HK-2 (cell line): ENCODE measurements at regions not wholly inside any gene's neighbourhood (a gene's known extent, or its start where the extent isn't known, plus 50 kb on each side); places are given as distances from the start of the nearest gene placed in this dataset.
"Not testable (repeated sequence)": the region's sequence is repeated elsewhere in the genome, so short reads cannot be mapped to it uniquely, and the experiment has no call there.

Source experiments
- DNase-seq: peaks from one replicate; pipeline ENCODE4 v3.0.0-alpha.2; 2018; ENCODE audit not compliant: unreplicated experiment

DNA sequence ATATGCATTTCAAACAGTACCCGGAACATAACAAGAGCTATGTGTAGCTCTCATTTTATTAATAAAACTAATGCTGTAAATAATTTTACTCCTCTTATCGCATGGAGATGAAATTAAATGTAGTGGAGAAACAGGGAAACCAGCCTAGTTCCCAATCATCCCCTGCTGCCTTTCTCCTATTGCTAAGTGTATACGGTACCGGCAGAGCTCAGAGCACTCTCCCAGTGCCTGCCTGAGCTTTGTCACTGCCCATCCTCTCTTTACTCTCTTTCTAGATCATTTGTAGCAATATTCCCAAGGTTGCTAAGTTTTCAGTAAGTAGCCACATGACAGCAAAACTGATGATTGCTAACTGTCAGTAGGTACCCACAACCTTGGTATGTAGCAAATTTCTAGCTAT is 85.5 kb upstream of the ZSWIM2 start:
- no peak for DNase-seq

DNA sequence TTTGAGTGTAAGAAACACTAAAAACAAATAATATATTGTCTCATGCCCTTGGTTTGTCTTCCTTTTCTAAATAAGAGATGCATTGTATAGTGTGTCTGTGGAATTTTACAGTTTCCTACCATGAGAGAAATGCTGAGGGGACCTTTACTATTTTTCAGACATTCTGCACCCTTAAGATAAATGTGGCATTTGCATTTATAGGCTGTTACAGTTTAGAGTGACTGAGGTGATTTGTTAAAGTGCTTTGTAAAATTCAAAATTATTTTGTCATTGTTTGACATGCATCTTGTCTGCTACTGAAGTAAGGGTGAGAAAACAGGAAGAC is 78.9 kb upstream of the ZSWIM2 start:
- no peak for DNase-seq

DNA sequence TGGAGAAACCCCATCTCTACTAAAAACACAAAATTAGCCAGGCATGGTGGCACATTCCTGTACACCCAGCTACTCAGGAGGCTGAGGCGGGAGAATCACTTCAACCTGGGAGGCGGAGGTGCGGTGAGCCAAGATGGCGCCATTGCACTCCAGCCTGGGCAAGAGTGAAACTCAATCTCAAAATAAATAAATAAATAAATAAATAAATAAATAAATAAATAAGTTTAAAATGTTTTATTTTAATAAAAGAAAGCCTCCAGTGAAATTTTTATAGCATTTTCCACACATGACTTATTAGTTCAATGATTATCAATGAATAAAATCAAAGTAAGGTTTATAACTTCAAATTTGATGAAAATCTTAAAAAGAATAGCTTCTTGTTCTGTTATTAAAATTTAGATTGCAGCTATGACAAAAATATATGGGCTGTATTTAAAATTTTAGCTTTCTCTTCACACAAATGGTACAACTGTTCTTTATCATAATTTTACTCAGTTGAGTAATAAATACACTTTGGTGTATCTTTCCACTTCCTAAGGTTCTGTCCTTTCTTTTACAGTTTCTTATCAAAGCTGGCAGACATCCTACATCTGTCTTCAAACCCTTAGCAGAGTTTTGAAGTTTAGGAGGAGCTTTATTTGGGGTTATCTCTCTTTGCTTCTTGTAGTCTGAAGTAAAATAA is 78.4 kb upstream of the ZSWIM2 start:
- DNase-seq: no peak

DNA sequence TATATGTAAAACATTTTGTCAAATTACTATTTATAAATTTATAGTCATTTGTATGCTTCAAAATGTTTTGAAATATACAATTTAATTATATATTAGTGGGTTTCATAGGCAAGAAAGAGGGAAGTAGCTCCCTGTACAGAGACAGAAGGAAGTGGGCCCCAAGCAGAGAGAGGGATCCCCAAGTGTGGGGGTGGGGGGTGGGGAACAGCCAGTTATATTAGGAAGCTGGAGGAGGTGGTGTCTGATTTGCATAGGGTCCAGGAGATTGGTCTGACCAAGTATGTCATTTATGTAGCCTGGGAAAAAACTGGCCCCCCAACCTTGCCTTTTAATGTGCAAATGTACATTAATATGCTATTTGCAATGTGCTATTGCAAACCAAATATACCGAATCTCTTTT is 76.5 kb upstream of the ZSWIM2 start:
- no peak for DNase-seq

DNA sequence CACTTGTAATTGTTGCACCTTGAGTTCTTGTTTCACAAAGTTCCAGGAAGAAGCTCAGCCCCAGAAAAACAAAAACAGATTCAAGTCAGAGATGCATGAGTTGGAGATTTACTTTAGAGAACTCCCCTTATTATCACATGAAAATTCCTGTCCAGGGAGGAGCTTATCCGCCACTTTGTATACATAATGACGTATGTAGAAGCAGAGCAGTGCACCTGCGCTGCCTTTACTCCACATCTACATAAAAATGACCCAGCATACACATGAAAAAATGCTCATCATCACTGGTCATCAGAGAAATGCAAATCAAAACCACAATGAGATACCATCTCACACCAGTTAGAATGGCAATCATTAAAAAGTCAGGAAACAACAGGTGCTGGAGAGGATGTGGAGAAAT is 73.3 kb upstream of the ZSWIM2 start:
- not testable (repeated sequence) for DNase-seq

DNA sequence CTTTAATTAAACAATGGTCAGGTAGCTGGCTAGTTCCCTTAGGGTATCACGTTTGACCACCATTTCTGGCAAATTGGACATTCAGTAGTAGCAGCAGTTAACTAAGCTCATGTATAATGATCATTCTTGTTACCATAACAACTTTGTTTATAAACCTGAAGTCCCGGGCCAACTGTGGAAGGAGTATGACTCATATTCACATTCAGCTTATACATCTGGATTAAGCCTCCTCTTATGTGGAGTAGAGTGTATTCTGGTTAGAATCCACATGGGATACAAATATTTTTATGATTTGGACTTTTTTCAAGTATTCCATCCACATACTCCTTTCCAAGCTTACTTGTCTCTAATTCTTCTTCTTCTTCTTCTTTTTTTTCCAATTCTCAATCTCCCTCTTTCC is 70.3 kb upstream of the ZSWIM2 start:
- no peak for DNase-seq

DNA sequence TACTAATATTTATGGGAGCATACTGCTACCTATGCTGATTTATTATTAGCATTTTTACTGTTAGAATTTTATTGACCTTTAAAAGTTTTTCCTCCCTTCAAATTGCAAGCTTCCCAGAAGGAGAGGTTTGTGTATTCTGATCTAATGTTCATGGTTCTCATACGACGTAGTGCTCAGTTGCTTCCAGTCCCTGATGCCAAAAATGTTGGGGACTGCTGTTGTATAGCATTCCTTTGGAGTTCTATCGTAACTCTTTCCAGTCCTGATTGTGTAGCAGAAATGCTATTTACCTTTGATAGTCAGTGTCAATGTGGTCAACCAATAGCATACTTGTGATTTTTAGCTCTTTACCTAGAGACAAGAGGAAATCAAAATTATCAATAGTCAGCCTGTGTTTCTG is 69.5 kb upstream of the ZSWIM2 start:
- DNase-seq: no peak

DNA sequence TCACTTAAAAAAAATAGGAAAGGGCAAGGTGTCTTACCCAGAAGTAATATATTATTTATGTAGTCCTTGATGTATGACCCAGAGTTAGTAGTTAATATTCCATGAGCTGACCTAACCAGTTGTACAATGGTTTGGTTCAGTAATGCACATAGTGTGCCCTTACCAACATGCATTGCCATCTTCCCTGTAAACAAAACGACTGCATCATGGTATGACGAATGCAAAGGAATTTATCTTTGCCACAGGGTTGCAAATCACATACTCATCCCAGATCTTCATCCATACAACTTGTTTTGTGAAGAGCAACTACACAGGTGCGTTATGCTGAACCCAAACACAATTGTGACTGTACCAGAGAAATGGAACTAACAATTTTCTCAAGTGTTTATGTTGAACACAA is 68.9 kb upstream of the ZSWIM2 start:
- no peak for DNase-seq

DNA sequence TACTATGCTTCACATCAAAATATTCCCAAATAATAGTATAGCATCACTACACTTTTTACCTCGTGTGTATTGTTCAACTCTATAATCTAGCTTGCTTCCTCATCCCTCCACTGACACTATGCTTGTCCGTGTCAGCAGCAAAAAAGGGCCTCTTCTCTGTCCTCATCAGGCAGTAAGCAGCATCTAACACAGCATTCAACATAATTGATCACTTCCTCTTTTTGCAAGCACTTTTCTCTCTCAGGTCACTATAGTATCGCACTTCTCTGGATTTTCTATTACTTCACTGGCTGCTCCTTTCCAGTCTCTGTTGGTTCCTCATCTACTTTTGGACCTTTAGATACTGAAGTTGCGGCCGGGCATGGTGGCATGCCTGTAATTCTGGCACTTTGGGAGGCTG is 64.9 kb upstream of the ZSWIM2 start:
- no peak for DNase-seq

DNA sequence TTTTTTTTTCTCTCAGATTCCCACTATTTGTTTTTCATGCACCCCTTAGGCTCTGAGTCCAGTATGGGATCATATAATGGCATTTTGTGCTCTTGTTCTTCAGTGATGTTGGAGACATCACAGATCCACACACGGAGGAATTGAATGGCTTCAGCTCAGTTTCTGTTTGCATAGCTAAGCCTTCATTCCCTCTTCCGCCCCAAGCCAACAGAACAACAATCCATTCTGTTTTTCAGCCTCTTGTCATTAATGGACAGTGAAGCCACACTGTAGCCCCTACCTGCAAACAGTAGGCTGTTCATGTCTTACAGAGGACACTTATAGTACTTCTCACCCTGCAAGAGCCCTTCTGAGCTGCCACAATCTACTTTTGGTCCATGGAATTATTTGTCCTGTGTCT is 64.0 kb upstream of the ZSWIM2 start:
- no peak for DNase-seq

DNA sequence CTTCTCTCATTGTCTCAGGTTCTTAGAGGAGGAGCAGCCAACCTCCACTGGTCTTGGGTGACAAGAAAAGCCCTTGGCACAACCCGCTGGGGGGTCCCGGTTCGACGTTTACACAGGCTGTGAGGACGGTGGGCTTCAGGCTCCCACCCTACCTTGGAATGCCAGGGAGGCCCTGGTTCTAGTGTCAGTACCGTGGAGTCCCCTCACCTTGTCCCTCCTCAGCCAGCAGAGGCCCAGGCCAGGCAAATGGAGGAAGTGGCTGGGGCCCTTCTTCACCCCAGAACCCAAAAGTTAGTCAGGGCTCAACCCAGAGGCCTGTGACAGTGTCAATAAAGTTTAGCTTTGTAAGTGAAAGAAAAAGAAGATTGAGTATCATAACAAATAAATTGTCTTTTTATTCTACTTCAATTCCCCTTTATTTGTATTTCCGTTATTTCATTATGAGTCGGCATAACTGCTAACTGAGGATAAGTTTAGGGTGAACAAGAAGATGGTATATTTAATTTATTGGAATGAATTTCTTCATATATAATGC is 62.6 kb upstream of the ZSWIM2 start:
- DNase-seq: no peak

DNA sequence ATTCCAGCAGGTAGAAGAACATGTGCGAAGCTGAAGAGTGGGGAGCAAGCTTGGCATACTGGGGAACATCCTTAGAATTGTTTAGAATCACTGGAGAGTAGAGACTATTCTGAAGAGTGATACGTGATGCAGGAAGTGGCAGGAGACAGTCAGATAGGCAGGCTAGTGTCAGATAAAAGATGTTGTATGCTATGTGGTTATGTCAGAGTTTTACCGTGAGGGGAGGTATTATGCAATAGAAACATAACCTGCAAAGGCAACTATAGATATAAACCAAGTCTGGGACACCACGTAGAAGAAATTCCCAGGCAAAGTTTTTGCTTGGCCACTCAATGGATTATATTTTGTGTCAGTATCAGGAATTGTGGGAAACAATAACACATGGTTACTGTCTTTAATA is 62.0 kb upstream of the ZSWIM2 start:
- DNase-seq: no peak

DNA sequence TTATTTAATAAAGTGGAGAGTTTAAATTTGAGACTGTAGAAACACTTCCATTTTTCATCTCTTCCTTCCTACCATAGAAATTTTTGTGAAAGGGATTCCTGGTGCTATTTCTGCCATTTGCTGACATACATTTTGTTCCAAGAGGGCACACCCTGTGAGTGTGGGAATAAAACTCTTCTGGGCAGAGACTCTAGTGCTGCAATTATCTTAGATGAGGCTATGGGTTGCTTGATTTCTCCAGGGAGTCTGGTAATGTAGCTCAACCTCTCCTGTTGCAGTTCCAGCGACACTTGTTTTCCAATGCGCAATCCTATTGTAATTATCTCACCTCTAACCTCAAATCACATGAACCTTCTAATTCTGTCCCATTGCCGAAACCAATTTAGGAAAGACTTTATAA is 60.1 kb upstream of the ZSWIM2 start:
- DNase-seq: no peak

DNA sequence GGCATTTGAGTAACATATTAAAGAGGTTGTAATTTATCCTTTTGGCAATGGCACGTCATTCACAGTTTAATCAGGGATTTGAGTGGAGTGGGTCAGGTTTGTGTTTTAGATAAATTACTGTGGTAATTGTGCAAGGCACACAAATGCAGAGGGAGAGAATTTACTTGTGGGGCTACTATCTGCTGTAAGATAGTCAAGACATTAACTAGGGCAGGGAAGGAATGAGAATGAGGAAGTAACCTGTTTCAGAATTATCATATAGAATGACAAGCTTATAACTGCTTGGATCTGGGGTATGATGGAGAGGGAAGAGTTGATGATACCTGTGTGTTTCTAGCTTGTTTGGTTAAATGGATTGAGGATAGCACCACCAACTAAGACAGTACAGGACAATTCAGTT is 58.9 kb upstream of the ZSWIM2 start:
- DNase-seq: no peak

DNA sequence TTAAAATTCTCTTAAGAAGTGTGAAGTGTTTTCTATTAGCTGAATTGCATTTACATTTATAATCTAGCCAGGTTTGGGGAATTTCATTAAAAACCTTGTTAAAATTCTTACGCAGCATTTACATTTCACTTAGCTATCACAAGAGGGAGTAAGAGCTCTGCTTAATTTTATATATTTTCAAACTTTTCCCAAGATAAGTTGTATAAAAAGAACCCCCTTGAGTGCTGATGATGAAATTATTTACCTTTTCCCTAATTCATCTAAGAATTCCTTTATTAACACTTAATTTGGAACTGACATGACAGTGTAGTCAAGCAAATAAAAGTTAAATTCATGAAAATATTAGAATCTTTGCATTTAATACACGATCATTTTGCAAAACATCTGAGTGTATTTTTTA is 54.2 kb upstream of the ZSWIM2 start:
- no peak for DNase-seq
